Parathyroid adenoma (tissue), 2 donors: ENCODE measurements at regions not wholly inside any gene's neighbourhood (a gene's known extent, or its start where the extent isn't known, plus 50 kb on each side); places are given as distances from the start of the nearest gene placed in this dataset.
"Not testable (repeated sequence)": the region's sequence is repeated elsewhere in the genome, so short reads cannot be mapped to it uniquely, and the experiment has no call there.

ENCODE experiments used
- H2AFZ ChIP-seq: fragments of 300-600 bp; sonication (generic); one replicate; pipeline ENCODE4 v1.7.0; 2017; ENCODE audit warnings: antibody characterized with exemption, mild to moderate bottlenecking
- H3K27ac ChIP-seq: fragments of 300-600 bp; sonication (generic); one replicate; pipeline ENCODE4 v1.7.0; 2017
- H3K27me3 ChIP-seq: fragments of 300-600 bp; sonication (generic); one replicate; pipeline ENCODE4 v1.7.0; 2017; ENCODE audit warnings: low read length; ENCODE audit not compliant: control insufficient read depth, insufficient read depth
- H3K36me3 ChIP-seq: fragments of 300-600 bp; sonication (generic); one replicate; pipeline ENCODE4 v1.7.0; 2017; ENCODE audit warnings: low read length; ENCODE audit not compliant: control insufficient read depth, insufficient read depth
- H3K4me1 ChIP-seq: fragments of 300-600 bp; sonication (generic); one replicate; pipeline ENCODE4 v1.7.0; 2017; ENCODE audit warnings: control low read depth
- H3K4me2 ChIP-seq: fragments of 300-600 bp; sonication (generic); one replicate; pipeline ENCODE4 v1.7.0; 2017; ENCODE audit warnings: low read length
- H3K4me3 ChIP-seq: fragments of 300-600 bp; sonication (generic); one replicate; pipeline ENCODE4 v1.7.0; 2017; ENCODE audit warnings: low read depth, low read length
- H3K79me2 ChIP-seq: fragments of 300-600 bp; sonication (generic); one replicate; pipeline ENCODE4 v1.7.0; 2017; ENCODE audit warnings: control low read depth
- H3K9ac ChIP-seq: fragments of 300-600 bp; sonication (generic); one replicate; pipeline ENCODE4 v1.7.0; 2017; ENCODE audit warnings: mild to moderate bottlenecking
- H3K9me3 ChIP-seq: fragments of 300-600 bp; sonication (generic); one replicate; pipeline ENCODE4 v1.7.0; 2017; ENCODE audit warnings: low read length; ENCODE audit not compliant: control insufficient read depth
- CTCF ChIP-seq: fragments of 300-600 bp; sonication (generic); IDR thresholded peaks from one replicate; pipeline ENCODE4 v1.7.0; 2017; ENCODE audit warnings: antibody characterized with exemption, mild to moderate bottlenecking
- donor health status: primary hyperparathyroidism.

GRCh38 chr7:51867117-51867516 lies 550.5 kb upstream of the COBL start:
- no peak for TF ChIP-seq CTCF
- H3K27ac ChIP-seq: no peak overlapping the region
- no peaks in the 10 kb centered on the region for H3K36me3 ChIP-seq
- no peak overlapping the region for H3K4me3 ChIP-seq
- no peaks in the 10 kb centered on the region for H3K27me3 ChIP-seq
- H3K79me2 ChIP-seq: no peaks in the 10 kb centered on the region
- H3K9ac ChIP-seq: no peak overlapping the region
- no peaks in the 10 kb centered on the region for H3K9me3 ChIP-seq
- H3K4me1 ChIP-seq: no peaks in the 10 kb centered on the region
- H2AFZ ChIP-seq: no peak overlapping the region
- H3K4me2 ChIP-seq: no peak overlapping the region

- Histone ChIP-seq H3K27me3 (no peaks in the 10 kb centered on the region), H3K36me3 (no peaks in the 10 kb centered on the region), H3K4me1 (no peaks in the 10 kb centered on the region), H2AFZ (no peak overlapping the region), H3K4me3 (no peak overlapping the region), H3K9me3 (no peaks in the 10 kb centered on the region), H3K4me2 (no peak overlapping the region), H3K9ac (no peak overlapping the region), H3K27ac (no peak overlapping the region), H3K79me2 (no peaks in the 10 kb centered on the region)
- TF ChIP-seq CTCF: no peak
Observed at GRCh38 chr7:51860305-51860704, 543.7 kb upstream of the COBL start.

- H3K9ac ChIP-seq: no peak overlapping the region
- no peaks in the 10 kb centered on the region for H3K4me1 ChIP-seq
- no peaks in the 10 kb centered on the region for H3K79me2 ChIP-seq
- no peak overlapping the region for H3K27ac ChIP-seq
- H3K36me3 ChIP-seq: no peaks in the 10 kb centered on the region
- no peaks in the 10 kb centered on the region for H3K27me3 ChIP-seq
- TF ChIP-seq CTCF: no peak
- H2AFZ ChIP-seq: no peak overlapping the region
- H3K4me3 ChIP-seq: no peak overlapping the region
- no peaks in the 10 kb centered on the region for H3K9me3 ChIP-seq
- no peak overlapping the region for H3K4me2 ChIP-seq
Observed at GRCh38 chr7:51850126-51850525, 533.5 kb upstream of the COBL start.

GRCh38 chr7:51847461-51848134 lies 531.0 kb upstream of the COBL start:
- TF ChIP-seq CTCF: no peak
- H3K36me3 ChIP-seq: no peaks in the 10 kb centered on the region

GRCh38 chr7:51839130-51839529 lies 522.5 kb upstream of the COBL start:
- not testable (repeated sequence) for H2AFZ ChIP-seq, H3K9me3 ChIP-seq, H3K4me2 ChIP-seq, H3K4me3 ChIP-seq, H3K36me3 ChIP-seq, H3K4me1 ChIP-seq, H3K9ac ChIP-seq, H3K27me3 ChIP-seq, H3K27ac ChIP-seq, H3K79me2 ChIP-seq

More at GRCh38 chr7:51847461-51848134, 531.0 kb upstream of the COBL start:
- no peak overlapping the region for H3K27ac ChIP-seq
- H3K4me1 ChIP-seq: no peaks in the 10 kb centered on the region
- no peak overlapping the region for H3K4me3 ChIP-seq
- H3K9me3 ChIP-seq: no peaks in the 10 kb centered on the region
- no peak overlapping the region for H3K9ac ChIP-seq
- no peak overlapping the region for H2AFZ ChIP-seq
- no peaks in the 10 kb centered on the region for H3K79me2 ChIP-seq
- H3K4me2 ChIP-seq: no peak overlapping the region
- no peaks in the 10 kb centered on the region for H3K27me3 ChIP-seq
